HEK293T (cell line): ENCODE measurements at regions not wholly inside any gene's neighbourhood (a gene's known extent, or its start where the extent isn't known, plus 50 kb on each side); places are given as distances from the start of the nearest gene placed in this dataset.

Experiments
- ARNT ChIP-seq: fragments of 450-650 bp; IDR thresholded peaks from 2 replicates; pipeline ENCODE4 v1.6.1; 2017; ENCODE audit warnings: mild to moderate bottlenecking
- CTBP1 ChIP-seq: fragments of 450-650 bp; IDR thresholded peaks from 2 replicates; pipeline ENCODE4 v1.6.1; 2016; ENCODE audit warnings: borderline replicate concordance
- ELF4 ChIP-seq: fragments of 450-650 bp; IDR thresholded peaks from 2 replicates; pipeline ENCODE4 v1.6.1; 2017; ENCODE audit warnings: antibody characterized with exemption
- FOXA1 ChIP-seq: fragments of 450-650 bp; IDR thresholded peaks from 2 replicates; pipeline ENCODE4 v1.6.1; 2016; ENCODE audit warnings: mild to moderate bottlenecking
- FOXK2 ChIP-seq: fragments of 450-650 bp; IDR thresholded peaks from 2 replicates; pipeline ENCODE4 v1.6.1; 2016; ENCODE audit warnings: mild to moderate bottlenecking
- FOXM1 ChIP-seq: fragments of 450-650 bp; IDR thresholded peaks from 2 replicates; pipeline ENCODE4 v1.6.1; 2017; ENCODE audit warnings: mild to moderate bottlenecking, borderline replicate concordance
- LEF1 ChIP-seq: fragments of 450-650 bp; IDR thresholded peaks from 2 replicates; pipeline ENCODE4 v1.6.1; 2017; ENCODE audit warnings: mild to moderate bottlenecking, borderline replicate concordance
- NFRKB ChIP-seq: fragments of 450-650 bp; IDR thresholded peaks from 2 replicates; pipeline ENCODE4 v1.6.1; 2016; ENCODE audit warnings: mild to moderate bottlenecking, moderate library complexity
- PKNOX1 ChIP-seq: fragments of 450-650 bp; IDR thresholded peaks from 2 replicates; pipeline ENCODE4 v1.6.1; 2016
- SP1 ChIP-seq: fragments of 450-650 bp; IDR thresholded peaks from 2 replicates; pipeline ENCODE4 v1.6.1; 2017
- SUZ12 ChIP-seq: fragments of 450-650 bp; IDR thresholded peaks from 2 replicates; pipeline ENCODE4 v1.6.1; 2016; ENCODE audit warnings: mild to moderate bottlenecking
- TARDBP ChIP-seq: fragments of 450-650 bp; IDR thresholded peaks from 2 replicates; pipeline ENCODE4 v1.6.1; 2016
- ZNF384 ChIP-seq: fragments of 450-650 bp; IDR thresholded peaks from 2 replicates; pipeline ENCODE4 v1.6.1; 2016

GRCh38 chr2:185658750-185659149, 79.9 kb upstream of the FSIP2 start:
- TF ChIP-seq ELF4 (no peak), PKNOX1 (no peak), FOXM1 (no peak), SP1 (no peak), SUZ12 (no peak), ZNF384 (no peak), FOXA1 (no peak), CTBP1 (no peak), TARDBP (no peak), FOXK2 (no peak), ARNT (no peak), LEF1 (no peak), NFRKB (no peak)
